Endothelial cell of umbilical vein (primary cell): ENCODE measurements at regions not wholly inside any gene's neighbourhood (a gene's known extent, or its start where the extent isn't known, plus 50 kb on each side); places are given as distances from the start of the nearest gene placed in this dataset.

Source experiments
- BruUV-seq: library from RNA; stranded (reverse); fragments of 400-500 nt; replicated peaks from 2 replicates; lab custom pipeline; 2021; lab: Mats Ljungman, UMichigan
- CTCF ChIA-PET: fragments of 300-600, 350-600 bp; sonication (Branson Sonifier 250); formaldehyde crosslinking; loops from one replicate; lab custom pipeline; 2021; ENCODE audit warnings: antibody characterized with exemption, inconsistent platforms; lab: Charles Lee
- POLR2A ChIA-PET: fragments of 300-600, 350-600 bp; sonication (Branson Sonifier 250); formaldehyde crosslinking; loops from one replicate; lab custom pipeline; 2021; ENCODE audit warnings: antibody characterized with exemption, inconsistent platforms; lab: Charles Lee
- DNase-seq: peaks from one replicate; pipeline ENCODE4 v3.0.0-alpha.2; 2011; ENCODE audit warnings: low read depth, low spot score
- FAIRE-seq: peaks from 2 replicates; lab custom pipeline; 2011; peaks lifted over from hg19 to GRCh38; lab: Jason Lieb, UNC
- H2AFZ ChIP-seq: 2 replicates; pipeline ENCODE4 v1.6.0; 2012; ENCODE audit warnings: low read depth, low read length, control low read depth, inconsistent platforms
- H3K27ac ChIP-seq: 2 replicates; pipeline ENCODE4 v1.5.1; 2011; ENCODE audit warnings: low read depth, mild to moderate bottlenecking, control low read depth, low read length, moderate library complexity; ENCODE audit not compliant: insufficient read depth
- H3K27me3 ChIP-seq, 2 experiments: 2 replicates each; pipeline versions ENCODE4 v1.6.0 to v1.6.1; 2011; ENCODE audit warnings: low read length in 2 of 2, mixed read lengths in 1 of 2; ENCODE audit not compliant: control insufficient read depth in 2 of 2, insufficient read depth in 2 of 2
- H3K36me3 ChIP-seq, 2 experiments: 2 replicates in 1 of 2; 3 replicates in 1 of 2; pipeline ENCODE4 v1.5.1; 2011; ENCODE audit warnings: low read length in 2 of 2, mild to moderate bottlenecking in 1 of 2, moderate library complexity in 1 of 2; ENCODE audit not compliant: control insufficient read depth in 2 of 2, insufficient read depth in 2 of 2; ENCODE audit errors: extremely low read depth in 1 of 2
- H3K4me1 ChIP-seq: 3 replicates; pipeline ENCODE4 v1.5.1; 2011; ENCODE audit warnings: mild to moderate bottlenecking, low read length; ENCODE audit not compliant: control insufficient read depth, insufficient read depth; ENCODE audit errors: extremely low read depth
- H3K4me2 ChIP-seq: 2 replicates; pipeline ENCODE4 v1.6.1; 2011; ENCODE audit warnings: low read length, control low read depth, mixed read lengths; ENCODE audit not compliant: insufficient read depth
- H3K4me3 ChIP-seq, 3 experiments: fragments of 200-600 bp in 1 of 3; sonication (generic), shearing (Covaris generic) in 1 of 3; replicated peaks in 1 of 3; 2 replicates each; pipeline ENCODE4 v1.5.1; 2011 to 2016; ENCODE audit warnings: control low read depth in 3 of 3, low read length in 3 of 3, mild to moderate bottlenecking in 2 of 3, inconsistent platforms in 1 of 3, low read depth in 1 of 3, moderate library complexity in 1 of 3; ENCODE audit not compliant: insufficient read depth in 1 of 3
- H3K79me2 ChIP-seq: 2 replicates; pipeline ENCODE4 v1.6.0; 2012; ENCODE audit warnings: low read length, inconsistent platforms; ENCODE audit not compliant: control insufficient read depth, insufficient read depth
- H3K9ac ChIP-seq: replicated peaks from 2 replicates; pipeline ENCODE3; 2011; ENCODE audit warnings: low read length, control low read depth; ENCODE audit not compliant: insufficient read depth; ENCODE audit errors: extremely low read depth
- H3K9me1 ChIP-seq: replicated peaks from 3 replicates; pipeline ENCODE4 v1.6.0; 2011; ENCODE audit warnings: mild to moderate bottlenecking, low read length; ENCODE audit not compliant: control insufficient read depth, insufficient read depth; ENCODE audit errors: extremely low read depth
- H3K9me3 ChIP-seq: replicated peaks from 2 replicates; pipeline ENCODE4 v1.5.1; 2012; ENCODE audit warnings: low read length, inconsistent platforms; ENCODE audit not compliant: control insufficient read depth, insufficient read depth
- H4K20me1 ChIP-seq: replicated peaks from 2 replicates; pipeline ENCODE3; 2011; ENCODE audit warnings: mild to moderate bottlenecking, low read length; ENCODE audit not compliant: control insufficient read depth, insufficient read depth; ENCODE audit errors: extremely low read depth
- EZH2 ChIP-seq: IDR thresholded peaks from 2 replicates; pipeline ENCODE4 v1.6.1; 2012; ENCODE audit warnings: borderline replicate concordance, low read depth, mild to moderate bottlenecking, moderate library complexity, low read length, inconsistent platforms; ENCODE audit not compliant: severe bottlenecking
- FOS ChIP-seq: IDR thresholded peaks from 2 replicates; pipeline ENCODE4 v1.6.1; 2011; ENCODE audit warnings: mild to moderate bottlenecking, low read length, moderate library complexity, borderline replicate concordance; ENCODE audit not compliant: insufficient read depth
- GATA2 ChIP-seq: IDR thresholded peaks from 2 replicates; pipeline ENCODE4 v1.7.0; 2011; ENCODE audit warnings: low read depth, mild to moderate bottlenecking, moderate library complexity, mixed read lengths, low read length; ENCODE audit not compliant: insufficient read length, insufficient read depth
- JUN ChIP-seq: IDR thresholded peaks from 2 replicates; pipeline ENCODE4 v1.6.1; 2011; ENCODE audit warnings: borderline replicate concordance, low read depth; ENCODE audit not compliant: insufficient read length, insufficient read depth
- MAX ChIP-seq: IDR thresholded peaks from 2 replicates; pipeline ENCODE4 v1.6.1; 2011; ENCODE audit not compliant: insufficient read depth, insufficient read length
- MYC ChIP-seq: IDR thresholded peaks from one replicate; pipeline ENCODE4 v1.6.1; 2011; ENCODE audit warnings: mild to moderate bottlenecking, low read depth, low read length
- POLR2A ChIP-seq: IDR thresholded peaks from 2 replicates; pipeline ENCODE4 v1.6.1; 2012; ENCODE audit warnings: low read depth, mild to moderate bottlenecking, control low read depth, low read length
- POLR2AphosphoS5 ChIP-seq: IDR thresholded peaks from 2 replicates; pipeline ENCODE4 v1.6.1; 2012; ENCODE audit warnings: low read depth, mild to moderate bottlenecking, control low read depth, low read length, moderate library complexity; ENCODE audit not compliant: insufficient read depth
- dilution Hi-C: fragments of 300-500 bp; cut with MboI; formaldehyde crosslinking; loops from one replicate; pipeline ENCODE4 v1.15.0; 2019; ENCODE audit warnings: low sequenced_read_pairs; ENCODE audit not compliant: extremely low pct_ligation_motif_present
- intact Hi-C: fragments of 100-400 bp; cut with micrococcal nuclease; formaldehyde crosslinking; loops from one replicate; pipeline ENCODE4 v1.10.0; 2022

- Histone ChIP-seq H4K20me1 (no peaks in the 10 kb centered on the region), H3K9me1 (no peaks in the 10 kb centered on the region), H3K4me3 (no peak overlapping the region), H3K9me3 (no peaks in the 10 kb centered on the region), H3K4me2 (no peak overlapping the region), H3K9ac (no peak overlapping the region), H2AFZ (no peak overlapping the region), H3K36me3 (no peaks in the 10 kb centered on the region), H3K27ac (no peak overlapping the region), H3K27me3 (no peaks in the 10 kb centered on the region), H3K79me2 (no peaks in the 10 kb centered on the region), H3K4me1 (no peaks in the 10 kb centered on the region)
- TF ChIP-seq JUN (no peak), EZH2 (no peak), MAX (no peak), MYC (no peak), GATA2 (no peak), FOS (no peak)
- no peak for DNase-seq
- no TSS peak for BruUV-seq
- dilution Hi-C loops: no loop called here
- ChIA-PET POLR2A (no interaction called here), CTCF (no interaction called here)
- intact Hi-C loops: no loop called here
- FAIRE-seq: no peak
Measured at GRCh38 chr11:70601861-70602538, 203.7 kb downstream of the CTTN start.

- Histone ChIP-seq H3K4me1 (no peaks in the 10 kb centered on the region), H3K9ac (no peak overlapping the region), H3K4me2 (no peak overlapping the region), H4K20me1 (no peaks in the 10 kb centered on the region), H2AFZ (no peak overlapping the region), H3K4me3 (no peak overlapping the region), H3K9me1 (no peaks in the 10 kb centered on the region), H3K36me3 (no peaks in the 10 kb centered on the region), H3K9me3 (no peaks in the 10 kb centered on the region), H3K27me3 (no peaks in the 10 kb centered on the region), H3K27ac (no peak overlapping the region), H3K79me2 (no peaks in the 10 kb centered on the region)
- dilution Hi-C loops: no loop called here
- ChIA-PET CTCF (no interaction called here), POLR2A (no interaction called here)
- no TSS peak for BruUV-seq
- intact Hi-C loops: no loop called here
- FAIRE-seq (no peak), DNase-seq (no peak)
- TF ChIP-seq EZH2 (no peak), POLR2A (no peak), POLR2AphosphoS5 (no peak), JUN (no peak)
Measured at GRCh38 chr11:70603114-70603755, 204.9 kb downstream of the CTTN start.
